CD4-positive, alpha-beta T cell treated with Interleukin-17A for 1 hour (primary cell): ENCODE measurements at regions not wholly inside any gene's neighbourhood (a gene's known extent, or its start where the extent isn't known, plus 50 kb on each side); places are given as distances from the start of the nearest gene placed in this dataset.
A peak's percentile ranks its signal among the peaks of the same experiment; 100 is the strongest.

Experiments used
- DNase-seq: peaks from one replicate; pipeline ENCODE4 v3.0.0-alpha.2; 2020

DNA sequence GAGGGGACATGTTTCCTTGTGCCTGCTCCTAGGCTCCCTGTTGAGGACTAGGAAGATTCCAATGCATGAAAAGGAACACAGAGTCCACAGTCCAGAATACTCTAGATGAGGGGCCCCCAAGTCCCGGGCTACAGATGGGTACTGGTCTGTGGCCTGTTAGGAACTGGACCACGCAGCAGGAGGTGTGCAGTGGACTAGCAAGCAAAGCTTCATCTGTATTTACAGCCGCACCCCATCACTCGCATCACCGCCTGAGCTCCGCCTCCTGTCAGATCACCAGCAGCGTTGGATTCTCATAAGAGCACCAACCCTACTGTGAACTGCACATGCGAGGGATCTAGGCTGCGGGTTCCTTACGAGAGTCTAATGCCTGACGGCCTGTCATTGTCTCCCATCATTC, 233.0 kb upstream of the MKLN1 start:
- DNase-seq: peak; percentile 44

DNA sequence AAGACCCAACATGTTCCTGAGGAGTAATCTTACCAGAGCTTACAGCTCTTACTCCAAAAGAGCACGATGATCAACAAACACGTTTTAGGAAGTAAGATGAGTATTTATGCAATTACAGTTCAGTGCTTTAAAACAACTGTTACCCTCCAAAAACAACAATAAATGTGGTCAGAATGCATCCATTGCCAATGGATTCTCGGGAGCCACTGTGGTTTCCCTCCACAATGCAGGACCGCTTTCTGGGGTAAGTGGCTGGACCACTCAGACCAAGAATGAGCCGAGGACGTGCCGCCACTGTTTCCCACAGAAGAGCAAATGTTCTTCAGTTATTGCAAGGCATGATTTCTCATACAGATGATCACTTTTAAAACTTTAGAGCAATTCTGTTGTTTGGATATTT, 232.3 kb upstream of the MKLN1 start:
- peak; percentile 19 for DNase-seq

DNA sequence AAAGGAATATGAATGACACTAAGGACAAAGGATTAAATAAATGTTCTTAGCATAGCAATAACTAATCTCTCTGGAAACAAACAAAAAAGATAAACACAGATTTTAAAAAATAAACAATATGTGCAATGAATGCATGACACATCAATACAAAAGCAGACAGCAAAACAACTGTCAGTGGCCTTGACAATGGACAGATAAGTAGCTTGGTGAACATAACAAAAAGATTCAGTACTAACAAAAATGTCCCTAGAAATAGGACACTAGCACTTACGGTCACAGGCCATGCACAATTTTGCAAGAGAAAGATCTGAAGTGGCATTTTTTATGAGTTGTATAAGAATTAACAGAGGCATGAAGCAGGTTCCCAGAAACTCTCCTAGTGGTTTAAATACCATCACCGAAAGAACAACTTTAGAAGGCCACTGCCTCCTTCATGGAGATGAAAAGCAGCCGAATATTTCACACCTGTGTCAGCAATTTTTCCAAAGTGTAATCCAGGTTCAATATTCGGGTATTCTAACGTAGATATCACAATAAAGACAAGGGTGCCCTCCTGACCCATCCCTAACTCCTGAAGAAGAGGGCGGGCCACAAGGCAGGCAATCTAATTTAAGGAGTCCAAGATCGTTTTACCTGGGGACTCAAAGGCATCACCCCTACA, 231.3 kb upstream of the MKLN1 start:
- peak; percentile 30 for DNase-seq

- DNase-seq: peak; percentile 28
Measured at GRCh38 chr7:131097662-131098376, 229.9 kb upstream of the MKLN1 start.

- no peak for DNase-seq
Measured at GRCh38 chr7:131098527-131098926, 229.1 kb upstream of the MKLN1 start.

DNA sequence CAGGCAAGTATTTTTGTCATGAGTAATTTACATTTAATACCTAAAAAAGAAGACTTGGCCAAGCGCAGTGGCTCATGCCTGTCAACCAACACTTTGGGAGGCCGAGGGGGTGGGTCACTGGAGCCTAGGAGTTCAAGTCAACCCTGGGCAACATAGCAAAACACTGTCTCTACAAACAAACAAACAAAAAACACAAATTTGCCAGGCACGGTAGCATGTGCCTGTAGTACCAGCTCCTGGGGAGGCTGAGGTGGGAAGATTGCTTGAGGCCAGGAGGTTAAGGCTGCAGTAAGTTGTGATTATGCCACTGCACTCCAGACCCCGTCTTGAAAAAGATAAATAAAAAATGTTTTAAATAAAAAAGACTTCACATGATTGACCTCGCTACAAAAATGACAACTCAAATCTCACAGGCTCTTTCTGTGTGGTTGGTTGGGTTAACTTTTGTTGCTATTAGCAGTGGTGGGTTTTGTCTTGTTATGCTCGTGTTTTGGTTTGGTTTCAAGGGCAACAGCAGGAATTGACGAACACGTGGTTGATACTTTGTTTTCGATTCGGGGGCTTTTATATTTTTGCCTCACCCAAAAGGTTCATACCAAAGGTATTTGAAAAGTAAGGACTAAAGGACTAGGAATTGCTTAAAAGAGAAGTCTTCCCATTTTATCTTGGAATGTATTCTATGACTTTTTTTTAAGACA, 227.2 kb upstream of the MKLN1 start:
- peak; percentile 82 for DNase-seq

GRCh38 chr7:131103997-131104396, 223.7 kb upstream of the MKLN1 start:
- peak; percentile 30 for DNase-seq

- peak; percentile 44 for DNase-seq
Measured at GRCh38 chr7:131104596-131105293, 222.9 kb upstream of the MKLN1 start.

DNA sequence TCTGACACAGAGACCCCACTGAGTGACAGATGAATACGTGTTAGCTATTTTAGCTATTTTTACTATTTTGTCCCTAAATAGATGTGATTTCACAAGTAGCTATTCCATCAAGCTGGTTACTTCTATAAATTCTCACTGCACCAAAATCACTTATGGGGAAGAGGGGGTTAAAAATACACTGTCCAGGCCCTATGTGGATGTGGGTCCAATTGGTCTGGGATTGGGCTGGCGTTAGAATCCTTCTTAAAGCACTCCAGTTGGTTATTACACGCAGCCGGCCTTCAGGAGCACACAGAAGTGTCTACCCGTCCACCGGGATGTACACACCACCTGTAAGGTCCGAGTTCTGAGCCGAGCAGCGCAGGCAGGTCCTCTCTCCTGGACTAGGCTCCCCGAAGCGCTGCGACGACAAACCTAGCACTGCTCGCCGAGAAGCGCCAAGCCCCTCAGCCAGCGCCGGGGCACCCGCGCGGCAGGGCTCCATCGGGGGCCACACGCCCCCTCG, 222.3 kb upstream of the MKLN1 start:
- DNase-seq: no peak

- peak; percentile 89 for DNase-seq
Measured at GRCh38 chr7:131105799-131106680, 221.6 kb upstream of the MKLN1 start.

DNA sequence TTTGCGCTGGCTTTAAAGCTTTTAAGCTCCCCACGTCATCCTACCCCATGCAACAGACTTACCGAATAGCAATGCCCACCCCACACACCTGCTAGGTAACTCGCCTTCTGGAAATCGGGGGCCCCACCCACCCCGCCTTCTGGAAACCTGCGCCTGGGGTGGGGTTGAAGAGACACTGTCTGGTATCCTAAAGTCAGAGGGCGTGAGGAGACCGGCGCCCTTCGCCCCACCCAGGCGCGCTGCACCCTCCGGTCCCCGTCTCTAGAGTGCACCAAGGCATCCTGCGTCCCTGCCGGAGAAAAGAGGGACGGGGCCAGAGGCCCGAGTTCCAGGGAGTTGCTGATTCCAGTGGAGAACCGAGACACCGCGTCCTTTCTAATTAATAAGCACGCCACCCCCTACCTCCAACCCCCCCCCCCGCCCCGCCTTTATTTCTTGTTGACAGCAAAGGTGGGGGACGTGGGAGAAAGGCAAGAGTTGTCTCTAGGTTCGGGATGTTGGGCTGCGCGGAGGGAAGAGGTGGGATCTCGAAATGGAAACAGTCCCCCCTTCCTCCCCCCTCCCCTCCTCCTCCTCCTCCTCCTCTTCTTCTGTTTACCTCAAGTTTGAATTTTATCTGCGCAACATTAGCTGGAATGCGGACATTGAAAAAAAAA, 220.9 kb upstream of the MKLN1 start:
- peak; percentile 66 for DNase-seq

- DNase-seq: peak; percentile 92
Measured at GRCh38 chr7:131107337-131108211, 220.1 kb upstream of the MKLN1 start.

DNA sequence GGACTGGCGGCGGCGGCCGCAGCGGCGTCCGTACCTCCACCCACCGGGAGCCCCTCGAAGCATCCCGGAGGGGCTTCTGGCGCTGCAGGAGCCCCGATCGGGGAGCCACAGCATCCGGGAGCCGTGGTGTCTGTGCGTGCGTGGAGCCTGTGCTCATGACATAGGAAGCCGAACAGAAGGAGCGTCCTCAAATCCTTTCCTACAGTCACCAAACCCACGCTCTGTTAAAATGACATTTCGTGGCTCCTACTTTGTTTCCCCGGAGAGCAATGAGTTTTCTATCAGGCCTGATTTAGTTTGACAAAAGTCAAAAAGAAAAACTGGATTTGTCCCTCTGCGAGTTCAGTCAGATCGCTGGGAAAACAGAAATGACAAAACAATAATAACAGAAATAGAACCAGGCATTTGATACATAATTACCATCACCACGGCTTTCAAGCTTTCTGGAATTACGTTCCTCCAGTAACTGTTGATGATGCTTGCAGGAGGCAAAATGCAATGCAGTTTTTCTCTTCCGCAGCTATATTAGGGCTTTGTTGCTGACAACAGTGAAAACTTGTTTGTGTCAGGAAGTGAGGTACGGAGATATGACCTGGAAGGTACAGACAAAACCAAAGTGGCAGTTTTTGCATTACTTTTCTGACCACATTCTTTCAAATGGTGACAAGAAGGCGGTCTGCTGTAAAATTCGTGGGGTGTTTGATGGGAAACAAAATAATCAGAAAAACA, 219.3 kb upstream of the MKLN1 start:
- DNase-seq: peak; percentile 91

DNA sequence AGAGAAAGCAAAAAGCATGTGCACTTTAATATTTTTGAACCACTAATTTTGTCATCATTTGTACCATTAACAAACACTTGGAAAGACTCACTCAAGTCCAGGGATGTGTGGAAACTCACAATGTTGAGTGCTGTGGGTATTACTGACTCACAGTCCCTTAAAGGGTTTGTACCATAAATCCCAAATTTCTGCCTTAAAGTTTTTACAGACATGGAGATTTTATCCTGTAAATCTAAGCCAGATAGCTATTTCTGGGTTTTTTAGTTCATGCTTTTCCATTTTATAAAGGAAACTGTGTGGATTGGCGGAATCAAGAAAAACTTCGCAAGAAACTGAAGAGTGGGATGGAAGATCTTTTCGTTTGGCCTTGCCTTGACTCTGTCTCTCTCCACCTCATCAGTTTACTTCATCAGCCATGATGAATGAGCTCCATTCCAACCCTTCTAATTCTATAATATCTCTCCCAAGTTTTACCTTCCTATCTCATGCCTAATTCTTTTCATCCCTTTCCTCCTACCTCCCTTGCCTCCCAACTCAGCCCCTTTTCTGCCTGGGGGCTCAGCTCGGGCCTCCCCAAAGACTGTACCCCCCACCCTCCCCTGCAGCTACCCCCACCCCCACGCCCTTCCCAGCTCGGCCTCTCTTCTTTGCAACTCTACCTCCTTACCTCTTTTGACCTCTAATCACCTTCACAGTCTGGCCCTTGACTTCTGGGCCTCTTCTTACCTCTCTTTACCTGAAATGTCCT, 218.5 kb upstream of the MKLN1 start:
- DNase-seq: no peak

DNA sequence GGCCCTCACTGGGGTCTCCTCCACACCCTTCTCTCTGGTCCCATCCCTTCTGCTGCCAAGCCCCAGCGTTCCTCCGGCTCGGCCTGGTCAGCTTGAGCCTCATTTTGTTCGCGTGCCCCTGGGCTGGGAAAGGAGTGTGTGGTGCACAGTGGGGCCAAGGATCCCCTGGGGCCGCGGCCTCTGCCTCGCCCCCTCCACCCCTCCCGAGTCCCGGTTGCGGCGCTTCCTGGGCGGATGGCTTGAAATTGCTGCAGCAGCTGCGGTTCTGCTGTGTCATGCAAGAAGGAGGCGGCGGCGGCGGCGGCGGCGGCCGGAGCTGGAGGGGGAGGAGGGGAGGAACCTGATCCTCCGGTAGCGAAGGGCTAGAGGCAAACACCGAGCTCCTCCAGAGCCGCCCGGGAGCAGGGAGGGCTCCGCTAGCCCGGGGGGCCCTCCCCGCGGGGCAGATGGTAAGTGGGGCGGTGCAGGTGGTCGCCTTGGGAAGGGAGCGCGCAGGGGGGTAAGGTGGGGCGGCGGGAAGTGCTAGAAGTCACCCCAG, 217.8 kb upstream of the MKLN1 start:
- peak; percentile 82 for DNase-seq

DNA sequence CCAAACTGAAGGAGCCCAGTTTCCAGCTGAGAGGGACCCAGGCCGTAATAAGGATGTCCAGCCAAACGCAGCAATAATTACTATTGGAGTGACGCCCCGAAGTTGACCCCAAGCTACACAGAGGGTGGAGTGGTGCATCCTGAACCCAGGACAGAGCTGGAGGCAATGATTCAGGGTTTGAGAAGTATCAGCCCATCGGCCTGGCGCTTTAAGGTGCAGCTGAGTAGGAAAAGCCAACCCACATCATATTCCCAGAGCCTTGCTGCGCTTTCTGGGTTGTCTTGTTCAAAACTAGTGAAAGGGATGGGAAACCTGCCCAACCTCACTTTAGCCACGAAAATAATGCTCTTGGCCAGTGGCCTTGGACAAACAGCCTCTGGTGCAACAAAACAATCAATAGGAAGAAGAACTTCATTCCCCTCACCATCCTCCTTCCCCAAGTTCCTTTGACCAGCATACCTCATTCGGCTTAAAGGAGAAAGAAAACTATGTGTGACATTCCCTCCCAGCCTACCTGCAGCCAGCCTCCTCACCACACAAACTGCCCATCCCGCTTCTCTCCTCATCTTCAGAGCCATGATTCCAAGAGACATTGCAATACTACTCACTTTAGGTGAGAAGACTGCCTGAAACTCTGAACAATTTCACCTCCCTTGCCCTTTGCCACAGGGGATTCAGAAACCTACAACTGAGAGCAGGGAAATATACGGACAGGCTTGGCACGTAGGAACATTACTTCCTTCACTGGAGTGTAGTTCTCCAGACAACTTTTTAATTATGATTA, 217.2 kb upstream of the MKLN1 start:
- no peak for DNase-seq

GRCh38 chr7:131111081-131111576, 216.5 kb upstream of the MKLN1 start:
- peak; percentile 61 for DNase-seq

DNA sequence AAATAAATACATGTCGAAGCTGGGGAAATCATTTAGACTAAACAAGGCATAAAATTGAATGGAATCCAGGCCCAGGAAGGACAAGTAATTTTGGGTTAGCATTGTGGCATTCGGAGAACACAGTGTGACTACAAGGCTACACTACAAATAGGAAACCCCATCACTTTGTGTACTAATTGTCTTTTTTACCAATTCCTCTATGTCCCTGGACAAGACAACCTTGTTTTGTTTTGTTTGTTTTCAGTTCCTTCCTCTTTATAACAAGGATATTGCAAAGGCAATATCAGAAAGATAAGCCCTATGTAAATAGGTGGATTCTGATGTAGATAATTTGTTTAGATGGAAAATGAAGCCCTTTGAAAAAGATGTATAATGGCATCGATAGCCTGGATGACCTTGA, 215.9 kb upstream of the MKLN1 start:
- DNase-seq: no peak
